Esophagus squamous epithelium (tissue), 4 donors: ENCODE measurements at regions not wholly inside any gene's neighbourhood (a gene's known extent, or its start where the extent isn't known, plus 50 kb on each side); places are given as distances from the start of the nearest gene placed in this dataset.

ENCODE experiments used
- CTCF ChIP-seq, 6 experiments: fragments of 450-650 bp in 4 of 6; fragments of 200-600 bp in 2 of 6; sonication (generic) in 2 of 6; IDR thresholded peaks; one replicate each; pipeline ENCODE4 v1.5.1; 2016 to 2019; ENCODE audit warnings: antibody characterized with exemption in 6 of 6, mild to moderate bottlenecking in 4 of 6, moderate library complexity in 4 of 6
- POLR2A ChIP-seq, 4 donors: fragments of 450-650 bp; IDR thresholded peaks; one replicate each; pipeline ENCODE4 v1.6.1; 2017; ENCODE audit warnings: antibody characterized with exemption in 4 of 4, mild to moderate bottlenecking in 4 of 4, moderate library complexity in 3 of 4

DNA sequence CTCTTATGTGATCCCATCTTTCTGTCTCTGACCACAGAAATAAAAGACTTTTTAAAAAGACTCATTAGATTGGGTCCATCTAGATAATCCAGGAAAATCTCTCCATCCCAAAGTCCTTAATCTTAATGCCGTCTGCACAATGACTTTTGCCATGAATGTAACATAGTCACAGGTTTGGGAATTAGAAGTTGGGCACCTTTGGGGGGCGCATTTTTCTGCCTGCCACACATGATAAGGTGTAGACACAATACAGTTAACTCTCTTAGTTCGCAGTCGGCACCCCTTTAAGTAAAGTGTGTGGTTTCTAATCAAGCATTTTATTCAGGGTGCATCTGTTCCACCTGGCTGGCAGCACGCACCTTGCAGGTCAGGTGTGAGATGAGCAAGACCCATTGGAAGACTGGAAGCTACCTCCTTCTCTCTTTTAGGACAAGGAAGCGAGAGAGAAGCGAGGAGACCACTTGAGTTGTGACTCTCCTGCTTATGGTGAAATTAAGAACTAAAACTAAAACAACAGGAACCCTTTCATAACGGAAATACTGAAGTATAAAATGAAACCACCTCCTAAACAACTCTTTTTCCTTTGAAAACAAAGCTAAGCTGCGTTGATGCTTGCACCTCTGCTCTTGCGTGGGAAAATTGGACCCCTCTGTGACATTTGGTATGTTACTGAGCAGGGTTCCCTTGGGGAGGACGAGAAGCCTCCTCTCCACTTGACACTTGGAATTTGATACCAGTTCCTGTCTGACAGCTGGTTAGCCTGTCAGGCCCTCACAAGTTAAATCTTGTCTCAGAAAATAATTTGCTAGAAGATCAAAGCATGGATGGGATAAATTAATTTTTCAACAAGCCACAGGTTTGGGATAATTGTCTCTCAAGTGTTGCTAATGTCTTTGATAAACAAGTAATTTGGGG lies 304.6 kb upstream of the DMRT1 start:
- TF ChIP-seq CTCF (IDR thresholded peaks at IDR 0.05) (no peak), POLR2A (IDR thresholded peaks at IDR 0.05) (no peak)
